HG03571 (cell line): ENCODE measurements at regions not wholly inside any gene's neighbourhood (a gene's known extent, or its start where the extent isn't known, plus 50 kb on each side); places are given as distances from the start of the nearest gene placed in this dataset.
"Not testable (repeated sequence)": the region's sequence is repeated elsewhere in the genome, so short reads cannot be mapped to it uniquely, and the experiment has no call there.

Experiments used
- ATAC-seq: cut with Tn5 transposase; IDR thresholded peaks from one replicate; pipeline ENCODE4 v1.9.1; 2021; ENCODE audit not compliant: unreplicated experiment

GRCh38 chr1:213702703-213703102, 285.1 kb upstream of the PROX1 start:
- ATAC-seq = no peak

GRCh38 chr1:213704941-213705340, 282.8 kb upstream of the PROX1 start:
- ATAC-seq = no peak

GRCh38 chr1:213711833-213712490, 275.8 kb upstream of the PROX1 start:
- not testable (repeated sequence) for ATAC-seq

- ATAC-seq = no peak
These were observed 273.1 kb upstream of the PROX1 start for GRCh38 chr1:213714645-213715044.

- no peak for ATAC-seq
These were observed 272.6 kb upstream of the PROX1 start for GRCh38 chr1:213715182-213715581.

GRCh38 chr1:213719462-213719861, 268.3 kb upstream of the PROX1 start:
- ATAC-seq = no peak

- ATAC-seq = no peak
These were observed 267.7 kb upstream of the PROX1 start for GRCh38 chr1:213720032-213720431.

- no peak for ATAC-seq
These were observed 264.6 kb upstream of the PROX1 start for GRCh38 chr1:213723187-213723586.

- no peak for ATAC-seq
These were observed 262.9 kb upstream of the PROX1 start for GRCh38 chr1:213724640-213725536.

- ATAC-seq = no peak
These were observed 259.8 kb upstream of the PROX1 start for GRCh38 chr1:213727853-213728592.

GRCh38 chr1:213728593-213729536, 258.9 kb upstream of the PROX1 start:
- no peak for ATAC-seq

GRCh38 chr1:213733705-213734104, 254.1 kb upstream of the PROX1 start:
- ATAC-seq = no peak

- no peak for ATAC-seq
These were observed 250.3 kb upstream of the PROX1 start for GRCh38 chr1:213737398-213738035.

GRCh38 chr1:213738658-213739057, 249.1 kb upstream of the PROX1 start:
- ATAC-seq = no peak

- no peak for ATAC-seq
These were observed 244.8 kb upstream of the PROX1 start for GRCh38 chr1:213742992-213743391.

- ATAC-seq = no peak
These were observed 243.0 kb upstream of the PROX1 start for GRCh38 chr1:213744780-213745179.

GRCh38 chr1:213745451-213745850, 242.3 kb upstream of the PROX1 start:
- ATAC-seq = no peak

GRCh38 chr1:213749558-213749957, 238.2 kb upstream of the PROX1 start:
- ATAC-seq = no peak

GRCh38 chr1:213750231-213751063, 237.3 kb upstream of the PROX1 start:
- no peak for ATAC-seq
